ENCODE measurements at regions not wholly inside any gene's neighbourhood (a gene's known extent, or its start where the extent isn't known, plus 50 kb on each side); places are given as distances from the start of the nearest gene placed in this dataset.

GRCh38 chr16:65392806-65393565 is 271.1 kb upstream of the CDH11 start:
- H3K4me1 ChIP-seq (ENCODE audit: control insufficient read depth, extremely low read depth, insufficient read depth, low read length): peaks cover 2% of the 10 kb centered on the region
- H3K9me3 ChIP-seq (ENCODE audit: control insufficient read depth, insufficient read depth, low read depth, low read length): no peaks in the 10 kb centered on the region
- no peaks in the 10 kb centered on the region for H3K36me3 ChIP-seq (ENCODE audit: control insufficient read depth, insufficient read depth, low read length)
- no peak overlapping the region for H3K4me2 ChIP-seq (ENCODE audit: extremely low read depth, insufficient read depth, low read length)
- H3K79me2 ChIP-seq (ENCODE audit: control insufficient read depth, insufficient read depth, low read length): no peaks in the 10 kb centered on the region
- TF ChIP-seq, protein P1, sequence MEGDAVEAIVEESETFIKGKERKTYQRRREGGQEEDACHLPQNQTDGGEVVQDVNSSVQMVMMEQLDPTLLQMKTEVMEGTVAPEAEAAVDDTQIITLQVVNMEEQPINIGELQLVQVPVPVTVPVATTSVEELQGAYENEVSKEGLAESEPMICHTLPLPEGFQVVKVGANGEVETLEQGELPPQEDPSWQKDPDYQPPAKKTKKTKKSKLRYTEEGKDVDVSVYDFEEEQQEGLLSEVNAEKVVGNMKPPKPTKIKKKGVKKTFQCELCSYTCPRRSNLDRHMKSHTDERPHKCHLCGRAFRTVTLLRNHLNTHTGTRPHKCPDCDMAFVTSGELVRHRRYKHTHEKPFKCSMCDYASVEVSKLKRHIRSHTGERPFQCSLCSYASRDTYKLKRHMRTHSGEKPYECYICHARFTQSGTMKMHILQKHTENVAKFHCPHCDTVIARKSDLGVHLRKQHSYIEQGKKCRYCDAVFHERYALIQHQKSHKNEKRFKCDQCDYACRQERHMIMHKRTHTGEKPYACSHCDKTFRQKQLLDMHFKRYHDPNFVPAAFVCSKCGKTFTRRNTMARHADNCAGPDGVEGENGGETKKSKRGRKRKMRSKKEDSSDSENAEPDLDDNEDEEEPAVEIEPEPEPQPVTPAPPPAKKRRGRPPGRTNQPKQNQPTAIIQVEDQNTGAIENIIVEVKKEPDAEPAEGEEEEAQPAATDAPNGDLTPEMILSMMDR (conservative IDR thresholded peaks at IDR 0.05 in 1 of 2, IDR thresholded peaks at IDR 0.05 in 1 of 2; ENCODE audit: low read depth in 1 of 2, low read length in 2 of 2): no peak
- no peak for TF ChIP-seq EZH2 (IDR thresholded peaks at IDR 0.05; ENCODE audit: low read length, missing control alignments)
- no peak overlapping the region for H3K9ac ChIP-seq (ENCODE audit: insufficient read depth, low read length)
- peak in 1 of 2 donors; percentile 76 for DNase-seq (ENCODE audit: low read depth in 2 of 2)
- no peaks in the 10 kb centered on the region for H4K20me1 ChIP-seq (ENCODE audit: control insufficient read depth, extremely low read depth, insufficient read depth, low read length)
- no peak overlapping the region for H2AFZ ChIP-seq (ENCODE audit: low read length)
- H3K4me3 ChIP-seq (replicated peaks in 1 of 4; ENCODE audit: control extremely low read depth in 1 of 4, insufficient read depth in 1 of 4, low read depth in 3 of 4, low read length in 4 of 4): no peak overlapping the region
- H3K27ac ChIP-seq (ENCODE audit: insufficient read depth, low read length): no peak overlapping the region
- no peaks in the 10 kb centered on the region for H3K27me3 ChIP-seq (ENCODE audit: control insufficient read depth, insufficient read depth, low read length)

DNA sequence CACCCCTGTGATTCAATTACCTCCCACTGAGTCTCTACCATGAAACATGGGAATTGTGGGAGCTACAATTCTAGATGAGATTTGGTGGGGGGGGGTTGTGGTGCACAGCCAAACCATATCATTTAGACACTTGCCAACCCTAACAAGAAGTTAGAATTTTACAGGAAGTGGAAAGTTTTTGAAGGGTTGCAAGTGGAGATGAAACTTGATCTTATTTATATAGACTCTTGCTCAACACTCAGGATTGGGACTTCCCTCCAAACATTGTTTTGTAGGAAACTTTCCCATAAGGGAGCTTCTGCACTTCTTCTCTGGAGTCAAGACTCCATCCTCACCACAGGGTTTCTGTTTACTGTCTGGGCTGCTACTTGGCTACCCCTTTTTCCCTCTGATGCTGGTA is 266.7 kb upstream of the CDH11 start:
- Histone ChIP-seq H4K20me1 (ENCODE audit: control insufficient read depth, extremely low read depth, insufficient read depth, low read length) (no peaks in the 10 kb centered on the region), H3K36me3 (ENCODE audit: control insufficient read depth, insufficient read depth, low read length) (no peaks in the 10 kb centered on the region), H3K27ac (ENCODE audit: insufficient read depth, low read length) (no peak overlapping the region), H3K9ac (ENCODE audit: insufficient read depth, low read length) (no peak overlapping the region), H3K9me3 (ENCODE audit: control insufficient read depth, insufficient read depth, low read depth, low read length) (no peaks in the 10 kb centered on the region), H3K4me3 (replicated peaks in 1 of 4; ENCODE audit: control extremely low read depth in 1 of 4, insufficient read depth in 1 of 4, low read depth in 3 of 4, low read length in 4 of 4) (no peak overlapping the region), H3K4me1 (ENCODE audit: control insufficient read depth, extremely low read depth, insufficient read depth, low read length) (peaks cover 2% of the 10 kb centered on the region), H2AFZ (ENCODE audit: low read length) (no peak overlapping the region), H3K79me2 (ENCODE audit: control insufficient read depth, insufficient read depth, low read length) (no peaks in the 10 kb centered on the region), H3K4me2 (ENCODE audit: extremely low read depth, insufficient read depth, low read length) (no peak overlapping the region), H3K27me3 (ENCODE audit: control insufficient read depth, insufficient read depth, low read length) (no peaks in the 10 kb centered on the region)
- DNase-seq (ENCODE audit: low read depth in 2 of 2): peak; percentile 80 to 81
- TF ChIP-seq, protein P1 (conservative IDR thresholded peaks at IDR 0.05 in 1 of 2, IDR thresholded peaks at IDR 0.05 in 1 of 2; ENCODE audit: low read depth in 1 of 2, low read length in 2 of 2): no peak
- TF ChIP-seq EZH2 (IDR thresholded peaks at IDR 0.05; ENCODE audit: low read length, missing control alignments): no peak

DNA sequence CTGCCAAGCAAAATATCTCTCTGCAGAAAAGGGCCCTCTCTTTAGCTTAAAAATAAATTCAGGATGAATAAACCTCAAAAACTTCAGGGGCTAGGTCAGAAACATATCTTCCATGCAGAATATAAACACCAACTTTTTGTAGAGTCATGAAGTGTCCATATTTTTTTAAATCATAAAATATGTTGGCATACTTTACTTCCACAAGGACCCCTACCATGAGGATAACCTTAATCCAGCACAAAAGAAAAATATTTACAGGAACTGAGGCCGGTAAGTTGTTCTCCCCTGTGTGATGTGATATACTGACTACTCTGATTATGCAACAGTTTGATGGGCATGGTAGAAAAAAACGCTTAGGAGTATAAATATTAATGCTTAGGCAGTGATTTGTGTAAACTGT is 264.8 kb upstream of the CDH11 start:
- Histone ChIP-seq H3K4me2 (ENCODE audit: extremely low read depth, insufficient read depth, low read length) (no peak overlapping the region), H3K79me2 (ENCODE audit: control insufficient read depth, insufficient read depth, low read length) (no peaks in the 10 kb centered on the region), H2AFZ (ENCODE audit: low read length) (no peak overlapping the region), H3K27me3 (ENCODE audit: control insufficient read depth, insufficient read depth, low read length) (no peaks in the 10 kb centered on the region), H3K27ac (ENCODE audit: insufficient read depth, low read length) (no peak overlapping the region), H3K4me1 (ENCODE audit: control insufficient read depth, extremely low read depth, insufficient read depth, low read length) (no peaks in the 10 kb centered on the region), H3K4me3 (replicated peaks in 1 of 4; ENCODE audit: control extremely low read depth in 1 of 4, insufficient read depth in 1 of 4, low read depth in 3 of 4, low read length in 4 of 4) (no peak overlapping the region), H4K20me1 (ENCODE audit: control insufficient read depth, extremely low read depth, insufficient read depth, low read length) (no peaks in the 10 kb centered on the region), H3K9ac (ENCODE audit: insufficient read depth, low read length) (no peak overlapping the region), H3K9me3 (ENCODE audit: control insufficient read depth, insufficient read depth, low read depth, low read length) (no peaks in the 10 kb centered on the region), H3K36me3 (ENCODE audit: control insufficient read depth, insufficient read depth, low read length) (no peaks in the 10 kb centered on the region)
- DNase-seq (ENCODE audit: low read depth in 2 of 2): peak; percentile 11 to 41
- TF ChIP-seq, protein P1 (conservative IDR thresholded peaks at IDR 0.05 in 1 of 2, IDR thresholded peaks at IDR 0.05 in 1 of 2; ENCODE audit: low read depth in 1 of 2, low read length in 2 of 2): no peak
- TF ChIP-seq EZH2 (IDR thresholded peaks at IDR 0.05; ENCODE audit: low read length, missing control alignments): no peak
